NCI-H510A treated with DMSO at 0.1 percent for 48 hours (cell line): ENCODE measurements at regions not wholly inside any gene's neighbourhood (a gene's known extent, or its start where the extent isn't known, plus 50 kb on each side); places are given as distances from the start of the nearest gene placed in this dataset.

ENCODE experiments used
- DNase-seq: peaks from one replicate; lab custom pipeline; 2025; lab: John Stamatoyannopoulos, UW

DNA sequence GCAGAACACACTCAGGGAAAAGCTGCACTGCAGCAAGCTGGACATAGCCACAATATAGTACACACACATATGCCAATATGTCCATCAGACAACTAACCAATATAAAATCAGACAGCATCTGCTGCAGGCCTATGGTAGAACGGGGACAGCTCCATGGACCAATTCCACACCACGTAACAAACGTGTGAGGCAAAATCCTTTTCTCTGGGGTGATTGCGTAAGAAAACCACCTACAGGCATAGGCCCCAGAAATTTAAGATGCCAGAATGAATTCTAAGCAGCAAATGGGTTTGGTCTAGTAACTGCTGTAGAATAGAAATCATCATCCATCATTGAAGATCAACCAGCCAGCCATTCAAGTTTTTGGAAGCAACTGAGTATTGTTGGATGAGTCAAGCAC, 368.9 kb upstream of the TMPO start:
- no peak for DNase-seq

DNA sequence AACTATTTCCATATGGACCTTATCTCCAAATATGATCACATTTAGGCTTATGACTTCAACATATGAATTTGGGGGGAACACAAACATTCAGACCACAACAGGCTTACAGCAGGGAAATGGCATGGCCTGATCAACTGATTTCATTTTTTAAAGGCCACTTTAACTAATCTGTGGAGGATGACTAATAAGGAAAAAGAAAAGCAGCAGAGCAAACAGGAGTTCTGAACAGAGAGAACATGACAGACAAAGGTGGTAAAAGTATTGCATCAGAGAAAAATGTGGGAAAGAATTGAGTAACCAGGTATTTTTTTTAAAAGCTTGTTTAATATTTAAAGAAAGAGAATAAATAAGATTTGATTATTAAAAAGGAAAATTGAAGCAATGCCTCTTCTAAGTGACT, 366.1 kb upstream of the TMPO start:
- no peak for DNase-seq

DNA sequence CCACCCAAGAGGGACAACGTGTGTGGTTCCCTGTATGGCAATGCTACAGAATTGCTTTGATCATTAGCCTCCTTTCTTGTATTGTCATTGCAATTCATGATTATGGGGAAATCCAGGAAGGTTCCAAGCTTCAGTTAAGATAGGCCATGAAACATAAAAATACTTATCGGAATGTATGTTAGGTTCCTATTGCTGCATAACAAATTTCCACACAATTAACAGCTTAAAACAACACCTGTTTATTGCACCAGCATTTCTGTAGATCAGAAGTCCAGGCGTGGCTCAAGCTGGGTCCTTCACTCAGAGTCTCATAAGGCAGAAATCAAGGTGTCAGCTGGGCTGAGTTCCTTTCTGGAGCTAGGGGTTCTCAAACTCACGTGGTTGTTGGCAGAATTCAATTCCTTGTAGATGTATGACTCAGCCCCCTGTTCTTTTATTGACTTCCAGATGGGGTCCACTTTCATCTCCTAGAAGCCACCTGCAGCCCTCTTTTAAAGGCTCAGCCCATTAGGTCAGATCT, 365.6 kb upstream of the TMPO start:
- no peak for DNase-seq

DNA sequence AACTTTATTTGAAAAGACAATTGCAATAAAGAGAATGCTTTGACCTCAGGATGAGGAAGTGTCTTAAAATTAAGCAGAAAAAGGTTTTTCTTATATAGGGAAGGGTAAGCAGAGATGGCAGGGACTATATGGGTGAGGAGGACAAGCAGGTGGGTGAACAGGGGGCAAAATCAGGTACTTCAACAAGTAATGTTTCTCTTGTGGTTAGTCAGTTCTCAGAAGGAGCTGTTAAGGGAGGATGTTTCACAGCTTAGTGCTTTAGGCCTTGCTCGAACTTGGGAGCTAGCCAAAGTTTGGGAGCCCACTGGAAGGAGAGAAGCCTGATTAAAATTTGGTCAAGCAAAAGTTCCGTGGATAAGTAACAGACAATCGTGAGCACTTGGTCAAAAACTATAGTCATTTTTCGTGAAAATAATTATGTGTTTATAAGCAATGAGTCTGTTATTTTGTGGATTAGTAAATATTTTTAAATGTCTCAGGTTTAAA, 364.2 kb upstream of the TMPO start:
- no peak for DNase-seq

DNA sequence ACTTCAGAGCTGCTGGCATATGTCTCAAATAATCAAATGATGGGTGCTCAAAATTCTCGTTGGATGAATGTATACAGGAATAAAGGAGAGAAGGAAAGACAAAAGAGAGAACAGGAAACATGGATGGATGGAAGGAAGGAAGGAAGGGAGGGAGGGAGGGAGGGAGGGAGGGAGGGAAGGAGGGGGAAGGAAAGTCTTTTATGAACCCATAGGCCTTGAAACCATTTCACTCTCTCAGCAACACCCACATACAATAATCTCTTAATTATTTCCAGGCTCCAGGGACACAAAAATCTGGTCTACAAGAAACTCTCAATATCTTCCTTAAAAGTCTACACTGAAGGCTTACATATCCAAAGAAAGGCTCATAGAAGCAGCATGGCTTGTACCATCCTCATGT, 363.4 kb upstream of the TMPO start:
- no peak for DNase-seq

DNA sequence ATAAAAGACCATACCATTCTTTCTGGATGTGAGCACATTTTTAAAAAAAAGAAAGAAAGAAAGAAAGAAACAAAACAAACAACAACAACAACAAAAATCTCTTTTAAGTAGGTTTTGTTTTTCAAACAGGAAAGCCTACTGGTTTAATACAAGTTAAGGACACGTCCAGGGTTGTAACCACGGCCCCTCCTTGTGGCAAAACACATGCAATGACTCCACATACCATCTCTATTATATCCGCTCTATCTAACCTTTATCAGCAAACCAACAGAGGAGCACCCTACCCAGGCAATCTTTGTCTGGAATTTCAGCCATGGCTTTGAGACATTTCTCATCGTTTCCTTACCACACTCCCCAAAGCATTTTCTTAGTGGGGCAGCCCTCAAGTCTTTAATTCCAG, 360.5 kb upstream of the TMPO start:
- peak; percentile 88 for DNase-seq

DNA sequence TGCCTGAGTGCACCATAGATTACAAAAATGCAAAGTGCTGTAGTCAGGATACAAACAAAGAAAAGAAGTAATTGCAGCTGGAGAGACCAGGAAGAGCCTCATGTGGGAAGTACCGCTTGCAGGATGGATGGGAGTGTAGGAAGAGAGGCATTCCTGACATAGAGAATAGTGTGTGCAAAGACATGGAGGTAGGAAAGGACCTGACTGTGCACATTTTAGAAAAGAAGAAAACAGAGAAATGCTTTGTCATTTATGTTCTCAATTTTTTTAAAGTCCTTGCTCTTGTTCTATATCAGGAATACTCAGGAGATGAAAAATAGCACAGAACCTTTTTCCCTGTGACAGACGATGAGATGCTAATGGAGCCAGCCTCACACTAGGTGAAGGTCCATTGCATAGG, 358.7 kb upstream of the TMPO start:
- peak; percentile 14 for DNase-seq

DNA sequence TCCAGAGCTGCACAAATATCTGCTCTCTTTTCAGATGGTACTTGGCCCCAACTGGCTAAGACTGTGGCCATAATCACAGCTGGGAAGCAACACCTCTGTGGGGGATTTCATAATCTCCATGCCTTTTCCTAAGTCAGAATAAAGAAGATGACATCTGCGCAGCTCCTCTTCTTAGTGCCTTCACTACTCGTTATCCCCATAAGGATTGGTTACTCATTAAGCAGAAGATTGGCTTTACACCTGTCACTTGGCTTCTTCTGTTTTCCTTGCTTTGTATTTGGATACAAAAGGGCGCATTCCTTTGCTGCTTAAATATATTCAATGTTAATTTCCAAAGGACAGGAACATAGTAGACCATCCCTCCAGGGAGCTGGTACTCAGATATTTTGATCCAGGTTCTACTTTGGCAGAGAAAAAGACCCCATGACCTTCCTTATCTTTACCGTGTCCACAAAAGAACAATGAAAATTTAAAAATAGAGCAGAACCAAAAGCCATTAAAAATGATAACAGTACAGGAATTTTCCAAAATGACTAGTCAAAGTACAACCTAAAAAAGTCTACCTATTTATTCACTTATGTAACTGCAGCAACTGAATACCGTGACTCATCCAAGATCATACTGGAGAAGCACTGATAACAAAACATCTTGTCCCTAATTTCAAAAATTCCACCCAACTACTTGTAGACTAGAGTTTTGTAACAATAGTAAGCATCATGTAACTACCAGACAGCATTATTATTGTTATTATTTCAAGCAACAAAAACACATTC, 352.3 kb upstream of the TMPO start:
- DNase-seq = no peak

DNA sequence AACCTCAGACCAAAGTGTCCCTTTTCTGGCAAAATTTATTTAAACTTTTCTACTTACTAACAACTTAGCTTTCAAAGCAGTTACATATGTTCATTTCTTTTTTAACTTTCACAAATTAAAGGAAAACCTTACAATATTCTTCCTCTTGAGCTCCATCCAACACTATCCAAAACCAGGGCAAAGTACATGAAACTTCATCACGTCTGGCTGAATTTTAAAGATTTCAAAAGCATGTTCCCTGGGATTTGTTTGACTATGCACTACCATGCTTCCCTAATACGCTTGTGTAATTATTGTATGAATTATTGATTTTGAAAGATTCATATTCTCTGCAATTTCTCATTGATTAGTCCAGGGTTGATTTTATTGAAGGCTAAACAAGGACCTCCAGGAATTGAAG, 343.1 kb upstream of the TMPO start:
- DNase-seq = no peak

DNA sequence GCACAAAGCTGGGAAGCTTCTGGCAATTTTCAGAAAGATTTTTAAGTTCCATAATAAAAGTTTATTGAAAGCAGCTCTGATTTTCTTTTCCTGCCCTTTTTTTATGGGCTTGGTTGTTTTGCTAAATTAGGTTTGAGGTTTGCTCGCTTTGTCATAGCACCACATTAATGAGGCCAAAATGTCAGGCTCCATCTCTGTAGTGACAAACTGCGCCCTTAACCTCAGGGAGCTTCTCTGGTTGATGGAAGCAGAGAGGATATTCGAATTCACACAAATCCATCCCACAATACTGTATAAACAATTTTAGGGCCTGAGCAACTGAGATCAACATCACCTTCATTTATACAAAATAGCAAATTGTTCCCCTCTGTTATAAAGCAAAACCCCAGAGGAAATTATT, 342.6 kb upstream of the TMPO start:
- no peak for DNase-seq

DNA sequence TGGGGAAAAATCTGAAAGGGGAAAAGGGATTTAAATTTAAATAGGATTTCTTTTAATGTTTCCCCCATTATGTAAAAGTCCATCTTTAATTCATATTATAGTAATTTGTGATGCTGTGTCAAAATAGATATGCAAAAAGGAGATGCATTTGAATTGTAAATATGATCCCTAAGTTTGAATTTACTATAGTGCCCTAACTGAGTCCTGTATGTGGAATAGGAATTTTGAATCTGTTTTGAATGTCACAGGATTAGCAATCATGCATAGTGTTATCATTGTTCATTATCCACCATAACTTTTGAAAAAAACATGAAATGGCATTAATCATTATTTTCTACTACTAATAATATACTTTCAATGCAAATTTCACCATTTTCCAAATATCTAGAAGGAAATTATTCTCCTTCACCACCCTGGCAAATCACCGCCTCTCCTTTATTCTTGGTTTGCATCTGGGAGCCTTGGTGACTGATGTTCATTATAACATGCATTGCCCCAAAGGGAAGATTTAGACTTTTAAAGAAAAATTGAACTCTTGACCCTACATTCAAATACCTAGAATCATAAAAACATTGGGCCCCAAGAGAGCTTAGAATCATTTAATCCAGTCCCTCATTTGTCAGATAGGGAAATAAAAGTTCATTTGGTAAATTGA, 341.5 kb upstream of the TMPO start:
- DNase-seq = no peak

DNA sequence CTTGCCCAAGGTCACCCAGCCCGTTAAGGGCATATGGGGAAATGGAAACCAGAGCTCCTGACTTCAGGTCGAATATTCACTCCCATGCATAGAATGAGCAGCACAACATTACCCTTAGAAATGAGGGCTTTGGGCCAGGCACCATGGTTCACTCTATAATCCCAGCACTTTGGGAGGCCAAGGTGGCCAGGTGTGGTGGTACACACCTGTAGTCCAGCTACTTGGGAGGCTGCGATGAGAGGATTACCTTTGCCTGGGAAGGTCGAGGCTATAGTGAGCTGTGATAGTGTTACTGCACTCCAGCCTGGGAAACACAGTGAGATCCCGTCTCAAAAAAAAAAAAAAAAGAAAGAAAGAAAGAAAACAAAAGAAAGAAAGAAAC, 341.0 kb upstream of the TMPO start:
- DNase-seq = no peak

DNA sequence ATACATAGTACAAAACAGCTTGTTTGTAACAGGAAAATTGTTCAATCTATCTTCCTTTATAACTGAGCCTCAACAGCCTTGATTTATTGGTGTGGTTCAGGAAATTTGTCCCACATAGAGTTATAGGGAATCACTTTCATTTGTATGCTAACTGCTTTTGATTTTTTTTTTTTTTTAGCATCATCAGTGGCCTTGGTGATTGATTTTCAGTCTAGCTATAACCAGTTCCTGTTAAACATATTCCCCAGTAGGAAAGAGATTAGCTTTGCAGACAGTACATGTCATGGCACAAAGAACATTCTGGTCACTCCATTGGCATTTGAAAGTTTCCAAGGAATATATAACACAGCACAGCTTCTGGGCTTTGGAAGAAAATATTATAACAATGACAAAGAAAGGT, 337.3 kb upstream of the TMPO start:
- DNase-seq = no peak

DNA sequence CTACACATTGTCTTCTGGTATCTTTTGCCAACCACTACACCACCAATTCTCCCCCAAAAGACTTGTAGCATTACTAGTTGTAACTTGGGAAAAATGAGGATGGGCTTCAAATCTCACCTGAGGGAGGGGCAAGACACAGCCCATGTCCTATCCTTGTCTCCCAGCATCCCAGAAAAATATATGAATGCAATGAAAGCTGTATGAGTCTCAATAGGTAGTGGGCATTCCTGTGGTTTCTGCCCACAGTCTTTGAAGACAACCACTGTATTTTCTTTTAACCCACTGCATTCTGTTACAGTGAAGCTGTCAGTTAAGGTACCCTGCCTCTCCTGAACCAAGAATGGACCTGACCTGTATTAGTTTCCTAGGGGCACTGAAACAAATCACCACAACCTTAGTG, 336.2 kb upstream of the TMPO start:
- DNase-seq = no peak

DNA sequence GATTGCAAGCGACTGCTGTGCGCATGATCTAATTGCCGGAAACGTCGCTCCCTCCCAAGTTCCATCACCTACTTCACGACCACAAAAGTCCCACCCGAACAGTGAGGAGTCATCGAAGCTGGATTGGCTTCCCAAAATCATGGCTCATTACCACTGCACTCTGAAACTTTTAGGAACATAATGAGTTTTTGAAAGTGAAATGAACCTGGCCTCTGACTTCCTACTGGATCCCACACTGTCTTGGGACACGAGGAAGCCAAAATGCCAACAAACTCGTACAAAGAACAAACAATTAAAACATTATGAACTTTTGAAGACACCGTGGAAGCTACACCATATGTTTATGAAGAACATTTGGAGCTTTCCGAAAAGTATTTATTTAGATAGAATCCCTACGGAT, 334.8 kb upstream of the TMPO start:
- no peak for DNase-seq

DNA sequence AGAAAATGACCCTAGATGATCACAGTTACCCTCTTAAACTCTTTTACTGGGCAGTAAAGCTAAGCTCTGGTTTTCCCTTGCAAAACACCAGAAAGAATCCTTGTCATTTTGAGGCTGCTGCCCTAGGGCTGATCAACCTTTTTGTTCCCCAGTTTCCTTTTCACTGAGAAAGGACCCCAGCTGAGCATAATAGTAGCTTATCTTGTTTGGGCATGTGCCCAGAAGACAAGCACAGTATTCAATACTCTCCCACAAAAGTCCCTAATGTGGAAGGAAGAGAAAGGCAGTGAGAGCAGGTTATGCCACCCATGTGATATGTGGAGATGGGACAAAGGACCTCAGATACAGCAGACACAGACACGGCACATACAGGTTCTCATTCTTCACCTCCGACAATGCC, 332.6 kb upstream of the TMPO start:
- no peak for DNase-seq

DNA sequence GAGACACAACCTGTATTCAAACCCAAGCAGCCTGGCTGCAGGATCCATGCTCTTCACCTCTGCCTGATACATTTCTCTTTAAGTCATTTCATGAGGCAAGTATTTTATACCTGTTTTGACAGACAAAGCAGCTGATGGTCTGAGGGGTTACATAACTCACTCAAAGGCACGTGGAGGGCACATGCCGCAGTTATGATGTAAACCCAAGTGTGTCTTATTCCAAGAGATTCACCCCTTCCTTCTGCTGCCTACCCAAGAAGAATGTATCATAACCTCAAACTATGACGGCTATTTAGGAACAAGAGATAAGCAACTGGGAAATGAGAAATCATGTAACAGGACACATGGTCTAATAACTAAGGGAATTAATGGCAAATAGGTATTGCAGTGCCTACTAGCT, 329.8 kb upstream of the TMPO start:
- DNase-seq = no peak

DNA sequence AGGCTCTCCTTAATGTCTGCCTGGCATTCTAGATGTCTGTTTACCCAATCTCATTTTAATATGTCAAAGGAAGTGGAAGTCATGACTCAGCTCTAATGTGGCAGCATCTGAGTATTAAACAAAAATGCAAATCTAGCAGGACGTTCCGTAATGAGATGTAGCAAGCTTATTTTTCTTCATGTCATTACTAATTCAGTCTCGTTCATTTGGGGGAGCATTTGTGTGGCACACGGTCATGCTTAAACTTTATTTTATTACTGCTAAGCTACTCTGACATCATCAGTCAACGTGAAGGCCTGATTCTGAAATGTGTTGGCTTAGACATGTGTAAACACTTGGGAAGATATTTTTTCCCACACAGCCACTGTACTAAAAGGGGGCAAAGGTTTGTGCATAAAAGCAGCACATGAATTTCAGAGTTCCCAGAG, 326.7 kb upstream of the TMPO start:
- DNase-seq = peak; percentile 55

DNA sequence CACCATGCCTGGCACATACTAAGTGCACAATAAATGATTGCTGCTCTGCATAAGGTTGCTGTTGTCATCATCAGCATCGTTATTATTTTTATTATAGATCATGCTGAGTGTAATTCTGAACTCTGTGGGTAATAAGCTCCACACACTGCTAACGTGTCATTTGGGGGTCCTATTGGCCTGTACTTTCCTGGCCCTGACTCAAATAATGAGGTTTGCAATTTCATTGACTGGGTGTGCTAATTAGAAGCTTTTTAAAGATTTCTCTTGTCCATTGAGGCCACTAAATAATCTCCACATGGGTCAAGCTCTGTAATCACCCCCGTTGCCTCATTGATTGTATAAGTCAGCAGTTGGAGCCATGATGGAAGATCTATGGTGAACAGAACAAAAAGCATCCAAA, 320.8 kb upstream of the TMPO start:
- DNase-seq = no peak

DNA sequence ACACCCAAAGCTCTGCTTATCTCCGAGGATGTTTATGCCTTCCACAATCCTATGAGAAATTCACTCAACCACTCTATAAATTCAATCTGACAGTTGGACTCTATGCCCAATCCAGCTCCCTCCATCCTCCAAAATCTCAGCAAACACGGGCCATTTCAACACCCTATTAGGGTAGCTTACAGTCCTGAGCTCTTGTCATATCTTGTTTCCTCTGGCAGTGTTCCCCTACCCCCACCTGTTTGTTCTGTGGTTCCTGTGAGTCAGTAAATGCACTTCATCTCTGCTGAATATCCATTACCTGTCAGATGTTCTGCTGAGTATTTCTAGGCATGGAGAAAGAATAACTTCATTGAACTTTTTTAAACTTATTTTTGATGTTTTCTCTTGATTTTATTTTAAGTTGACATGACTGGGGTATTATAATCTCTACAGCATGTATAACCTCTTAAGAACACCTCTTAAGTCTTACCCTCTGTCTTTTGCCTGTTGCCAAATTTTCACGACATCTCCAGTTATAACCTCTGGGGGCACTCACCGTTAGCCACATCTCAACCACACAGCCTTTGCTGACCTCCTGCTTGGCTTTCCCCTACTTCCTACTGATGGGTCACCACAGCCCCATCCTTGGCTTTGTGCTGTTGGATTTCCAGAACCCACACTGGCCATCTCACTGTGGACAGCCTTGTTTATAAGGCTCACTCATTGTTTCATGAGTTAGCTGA, 317.0 kb upstream of the TMPO start:
- no peak for DNase-seq

DNA sequence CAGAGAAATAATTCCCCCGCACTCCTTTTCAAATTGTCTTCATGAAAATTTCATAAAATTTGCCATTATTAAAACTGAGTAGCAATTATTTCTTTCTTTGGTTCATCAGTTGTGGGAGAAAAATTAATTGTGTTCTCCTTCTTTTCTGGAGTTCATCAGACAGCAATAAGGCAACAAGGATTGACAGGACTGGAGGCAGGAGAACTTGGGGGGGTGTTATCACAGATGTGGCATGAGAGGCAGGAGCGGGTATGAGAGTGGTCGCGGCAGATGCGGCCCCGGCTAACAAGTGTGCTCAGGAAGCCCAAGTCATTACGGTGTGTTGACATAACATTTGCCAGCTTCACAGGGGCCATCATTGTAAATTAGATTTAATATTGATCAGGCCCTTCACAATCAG, 306.6 kb upstream of the TMPO start:
- no peak for DNase-seq

DNA sequence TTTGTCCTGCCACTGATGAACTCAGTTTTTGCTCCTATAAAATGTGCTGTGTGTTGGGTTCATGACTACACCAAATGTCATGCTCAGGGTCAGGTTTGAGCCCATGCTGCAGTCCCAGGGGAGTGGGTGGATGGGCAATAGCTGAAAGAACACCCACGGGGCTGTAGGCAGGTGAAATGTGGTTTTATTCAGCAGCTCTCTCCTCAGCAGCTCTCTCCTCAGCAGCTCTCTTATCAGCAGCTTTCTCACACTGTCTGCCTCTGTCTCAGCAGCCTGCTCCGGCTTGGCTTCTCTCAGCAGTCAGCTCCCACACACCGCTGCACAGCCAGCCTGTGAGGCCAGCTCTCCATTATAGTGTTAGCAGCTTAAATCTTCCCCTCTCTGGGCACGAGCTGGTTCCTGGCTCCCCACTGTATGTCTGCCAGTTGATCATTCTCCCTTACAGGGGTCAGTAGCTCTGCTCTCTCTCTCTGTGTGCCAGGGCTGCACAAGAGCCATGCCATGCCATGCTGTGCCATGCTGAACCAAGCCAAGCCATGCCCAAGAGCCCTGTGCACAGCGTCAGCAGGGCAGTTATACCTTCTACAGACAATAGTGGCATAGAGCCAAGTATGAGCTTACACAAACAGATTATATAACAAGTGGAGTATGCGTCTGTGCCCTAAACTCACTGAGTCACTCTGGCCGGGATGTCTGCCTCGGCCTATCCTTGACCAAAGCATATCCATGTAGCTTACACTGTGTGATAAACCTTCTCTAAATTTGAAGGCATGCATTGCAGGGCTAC, 303.3 kb upstream of the TMPO start:
- no peak for DNase-seq
